GM12892 (cell line): ENCODE measurements at regions not wholly inside any gene's neighbourhood (a gene's known extent, or its start where the extent isn't known, plus 50 kb on each side); places are given as distances from the start of the nearest gene placed in this dataset.

Experiments used
- POLR2A ChIP-seq: IDR thresholded peaks from 2 replicates; pipeline ENCODE4 v1.6.1; 2011; ENCODE audit warnings: low read depth, low read length, control low read depth
- POLR2AphosphoS5 ChIP-seq: IDR thresholded peaks from 2 replicates; pipeline ENCODE4 v1.6.1; 2011; ENCODE audit warnings: low read depth, low read length, control low read depth
- TAF1 ChIP-seq: IDR thresholded peaks from 2 replicates; pipeline ENCODE4 v1.6.1; 2011; ENCODE audit warnings: low read depth, mild to moderate bottlenecking, control low read depth, low read length, borderline replicate concordance

DNA sequence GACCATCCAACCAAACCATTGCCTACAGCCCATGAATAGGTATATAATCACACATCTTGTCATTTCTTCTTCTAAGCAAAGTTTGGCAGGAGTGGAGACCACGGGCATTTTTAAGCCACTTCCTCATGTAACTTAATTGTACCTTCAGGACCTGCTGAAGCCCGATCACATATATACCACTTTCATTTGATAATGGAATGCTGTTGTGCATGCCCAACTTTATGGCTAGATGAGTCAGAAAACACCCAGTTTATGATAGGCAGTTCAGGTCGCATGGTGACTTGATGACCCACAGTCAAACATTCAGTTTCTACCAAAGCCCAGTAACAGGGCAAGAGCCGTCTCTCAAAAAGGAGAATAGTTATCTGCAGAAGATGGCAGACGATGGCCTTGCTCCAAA, 2295.0 kb upstream of the ACO1 start:
- TF ChIP-seq POLR2A (no peak), TAF1 (no peak), POLR2AphosphoS5 (no peak)
